Activated naive CD4-positive, alpha-beta T cell treated with anti-CD3 and anti-CD28 coated beads, Interleukin-2, amount 50 U/mL, for 24 hours (primary cell): ENCODE measurements at regions not wholly inside any gene's neighbourhood (a gene's known extent, or its start where the extent isn't known, plus 50 kb on each side); places are given as distances from the start of the nearest gene placed in this dataset.

ENCODE experiments used
- H3K27ac Mint-ChIP-seq: one replicate; pipeline ENCODE4 v1.8.0; 2021; ENCODE audit warnings: mild to moderate bottlenecking, mixed read lengths
- H3K27me3 Mint-ChIP-seq: one replicate; pipeline ENCODE4 v1.8.0; 2021; ENCODE audit warnings: mixed read lengths
- H3K36me3 Mint-ChIP-seq: one replicate; pipeline ENCODE4 v1.8.0; 2021; ENCODE audit warnings: mixed read lengths
- H3K4me1 Mint-ChIP-seq: one replicate; pipeline ENCODE4 v1.8.0; 2021; ENCODE audit warnings: mixed read lengths
- H3K4me3 Mint-ChIP-seq: one replicate; pipeline ENCODE4 v1.8.0; 2021; ENCODE audit warnings: mild to moderate bottlenecking, mixed read lengths
- H3K9me3 Mint-ChIP-seq: one replicate; pipeline ENCODE4 v1.8.0; 2021; ENCODE audit warnings: mixed read lengths

DNA sequence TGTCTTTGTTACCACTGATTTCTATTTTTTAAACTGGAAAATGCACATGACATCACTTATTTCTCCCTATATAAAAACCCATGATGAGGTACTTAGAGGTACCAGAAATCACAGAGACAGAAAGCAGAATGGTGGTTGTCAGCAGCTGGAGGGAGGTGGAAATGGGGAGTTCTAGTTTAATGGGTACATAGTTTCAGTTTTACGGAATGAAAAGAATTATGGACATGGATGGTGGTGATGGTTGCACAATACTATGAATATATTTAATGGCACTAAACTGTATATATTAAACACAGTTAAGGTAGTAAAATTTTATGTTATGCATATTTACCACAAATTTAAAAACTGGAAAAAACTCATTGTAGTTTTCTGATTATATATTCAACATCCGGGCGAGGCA is 50.5 kb upstream of the CPEB4 start:
- Mint-ChIP-seq H3K9me3 (no peaks in the 10 kb centered on the region), H3K27ac (no peak overlapping the region), H3K4me3 (no peak overlapping the region), H3K36me3 (no peaks in the 10 kb centered on the region), H3K27me3 (no peaks in the 10 kb centered on the region), H3K4me1 (no peaks in the 10 kb centered on the region)
